HG02870 (cell line): ENCODE measurements at regions not wholly inside any gene's neighbourhood (a gene's known extent, or its start where the extent isn't known, plus 50 kb on each side); places are given as distances from the start of the nearest gene placed in this dataset.
"Not testable (repeated sequence)": the region's sequence is repeated elsewhere in the genome, so short reads cannot be mapped to it uniquely, and the experiment has no call there.

Experiments used
- ATAC-seq: cut with Tn5 transposase; IDR thresholded peaks from one replicate; pipeline ENCODE4 v1.9.1; 2021; ENCODE audit warnings: mild to moderate bottlenecking, moderate library complexity; ENCODE audit not compliant: unreplicated experiment

GRCh38 chr4:42205541-42205940 lies 53.1 kb upstream of the BEND4 start:
- ATAC-seq: no peak

GRCh38 chr4:42216664-42217063 lies 64.2 kb upstream of the BEND4 start:
- ATAC-seq: no peak

- ATAC-seq: no peak
Observed at GRCh38 chr4:42225286-42225685, 72.8 kb upstream of the BEND4 start.

GRCh38 chr4:42234817-42235216 lies 82.4 kb upstream of the BEND4 start:
- no peak for ATAC-seq

- ATAC-seq: no peak
Observed at GRCh38 chr4:42235304-42236021, 83.0 kb upstream of the BEND4 start.

- ATAC-seq: no peak
Observed at GRCh38 chr4:42237010-42237409, 84.6 kb upstream of the BEND4 start.

- ATAC-seq: no peak
Observed at GRCh38 chr4:42237451-42237850, 85.0 kb upstream of the BEND4 start.

- no peak for ATAC-seq
Observed at GRCh38 chr4:42248972-42249371, 96.5 kb upstream of the BEND4 start.

GRCh38 chr4:42252315-42252714 lies 99.9 kb upstream of the BEND4 start:
- no peak for ATAC-seq

- not testable (repeated sequence) for ATAC-seq
Observed at GRCh38 chr4:42257645-42258044, 105.2 kb upstream of the BEND4 start.

GRCh38 chr4:42262701-42263490 lies 110.4 kb upstream of the BEND4 start:
- ATAC-seq: no peak

- ATAC-seq: no peak
Observed at GRCh38 chr4:42265782-42266602, 113.5 kb upstream of the BEND4 start.

- ATAC-seq: no peak
Observed at GRCh38 chr4:42267724-42268123, 115.3 kb upstream of the BEND4 start.

GRCh38 chr4:42268824-42269223 lies 116.4 kb upstream of the BEND4 start:
- no peak for ATAC-seq

GRCh38 chr4:42271096-42271495 lies 118.6 kb upstream of the BEND4 start:
- no peak for ATAC-seq

GRCh38 chr4:42277291-42277690 lies 120.0 kb upstream of the SHISA3 start:
- ATAC-seq: no peak

GRCh38 chr4:42278709-42279324 lies 118.5 kb upstream of the SHISA3 start:
- ATAC-seq: no peak

- no peak for ATAC-seq
Observed at GRCh38 chr4:42280327-42281095, 116.8 kb upstream of the SHISA3 start.

GRCh38 chr4:42281324-42282020 lies 115.8 kb upstream of the SHISA3 start:
- peak; percentile 53 for ATAC-seq
